HG03378 (cell line): ENCODE measurements at regions not wholly inside any gene's neighbourhood (a gene's known extent, or its start where the extent isn't known, plus 50 kb on each side); places are given as distances from the start of the nearest gene placed in this dataset.
"Not testable (repeated sequence)": the region's sequence is repeated elsewhere in the genome, so short reads cannot be mapped to it uniquely, and the experiment has no call there.

Experiments
- ATAC-seq: cut with Tn5 transposase; IDR thresholded peaks from one replicate; pipeline ENCODE4 v1.9.1; 2021; ENCODE audit warnings: mild to moderate bottlenecking, moderate library complexity; ENCODE audit not compliant: unreplicated experiment

- ATAC-seq = no peak
These were observed 629.3 kb upstream of the ST8SIA4 start for GRCh38 chr5:101532430-101532829.

GRCh38 chr5:101531026-101531425, 627.9 kb upstream of the ST8SIA4 start:
- no peak for ATAC-seq

- not testable (repeated sequence) for ATAC-seq
These were observed 626.0 kb upstream of the ST8SIA4 start for GRCh38 chr5:101529094-101529493.

GRCh38 chr5:101520417-101520816, 617.3 kb upstream of the ST8SIA4 start:
- no peak for ATAC-seq

- no peak for ATAC-seq
These were observed 614.7 kb upstream of the ST8SIA4 start for GRCh38 chr5:101517795-101518194.

- ATAC-seq = no peak
These were observed 612.6 kb upstream of the ST8SIA4 start for GRCh38 chr5:101515721-101516120.

- ATAC-seq = no peak
These were observed 602.9 kb upstream of the ST8SIA4 start for GRCh38 chr5:101505891-101506570.

- ATAC-seq = no peak
These were observed 579.8 kb upstream of the ST8SIA4 start for GRCh38 chr5:101482931-101483330.

GRCh38 chr5:101473483-101473882, 570.4 kb upstream of the ST8SIA4 start:
- ATAC-seq = peak; percentile 79

- no peak for ATAC-seq
These were observed 558.4 kb upstream of the ST8SIA4 start for GRCh38 chr5:101461455-101461854.

GRCh38 chr5:101458587-101458986, 555.5 kb upstream of the ST8SIA4 start:
- ATAC-seq = no peak

GRCh38 chr5:101455851-101456250, 552.8 kb upstream of the ST8SIA4 start:
- ATAC-seq = no peak

GRCh38 chr5:101455048-101455447, 552.0 kb upstream of the ST8SIA4 start:
- no peak for ATAC-seq

GRCh38 chr5:101442281-101442680, 539.2 kb upstream of the ST8SIA4 start:
- ATAC-seq = not testable (repeated sequence)

GRCh38 chr5:101440173-101440572, 537.1 kb upstream of the ST8SIA4 start:
- ATAC-seq = no peak

- ATAC-seq = no peak
These were observed 534.3 kb upstream of the ST8SIA4 start for GRCh38 chr5:101437351-101437750.

- no peak for ATAC-seq
These were observed 532.7 kb upstream of the ST8SIA4 start for GRCh38 chr5:101435768-101436167.

- ATAC-seq = no peak
These were observed 528.1 kb upstream of the ST8SIA4 start for GRCh38 chr5:101431201-101431600.

GRCh38 chr5:101430551-101430950, 527.5 kb upstream of the ST8SIA4 start:
- no peak for ATAC-seq

- no peak for ATAC-seq
These were observed 526.2 kb upstream of the ST8SIA4 start for GRCh38 chr5:101429241-101429640.

GRCh38 chr5:101425339-101425859, 522.3 kb upstream of the ST8SIA4 start:
- ATAC-seq = no peak

- ATAC-seq = no peak
These were observed 521.6 kb upstream of the ST8SIA4 start for GRCh38 chr5:101424530-101425175.
